Body of pancreas (tissue), 4 donors: ENCODE measurements at regions not wholly inside any gene's neighbourhood (a gene's known extent, or its start where the extent isn't known, plus 50 kb on each side); places are given as distances from the start of the nearest gene placed in this dataset.

Experiments
- POLR2A ChIP-seq, 3 donors: fragments of 450-650 bp; IDR thresholded peaks; one replicate each; pipeline ENCODE4 v1.6.1; 2016; ENCODE audit warnings: antibody characterized with exemption in 3 of 3, mild to moderate bottlenecking in 2 of 3
- TF ChIP-seq, protein P1 (sequence below), 7 experiments: fragments of 450-650 bp in 4 of 7; fragments of 200-600 bp in 3 of 7; sonication (generic) in 3 of 7; IDR thresholded peaks; one replicate each; pipeline ENCODE4 v1.5.1; 2016 to 2019; ENCODE audit warnings: antibody characterized with exemption in 7 of 7

DNA sequence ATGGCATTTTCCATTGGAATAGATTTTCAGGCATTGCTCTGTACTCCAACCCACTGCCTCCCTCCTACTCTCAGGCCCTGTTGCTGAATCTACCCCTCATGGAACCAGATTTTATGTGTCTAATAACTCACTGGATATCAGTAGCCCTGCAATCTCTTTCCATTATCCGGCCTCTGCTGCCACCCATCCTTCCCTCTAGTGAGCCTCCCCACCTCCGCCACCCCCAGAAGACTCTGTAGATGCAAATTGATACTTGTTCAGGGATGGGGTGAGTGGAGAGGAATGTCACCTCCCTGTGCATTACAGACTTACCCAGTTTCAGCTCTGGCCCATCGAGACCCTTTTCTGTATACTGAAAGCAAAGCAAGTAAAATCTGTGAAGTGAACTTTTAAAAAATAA, 52.3 kb upstream of the PHYHIPL start:
- TF ChIP-seq, protein P1, sequence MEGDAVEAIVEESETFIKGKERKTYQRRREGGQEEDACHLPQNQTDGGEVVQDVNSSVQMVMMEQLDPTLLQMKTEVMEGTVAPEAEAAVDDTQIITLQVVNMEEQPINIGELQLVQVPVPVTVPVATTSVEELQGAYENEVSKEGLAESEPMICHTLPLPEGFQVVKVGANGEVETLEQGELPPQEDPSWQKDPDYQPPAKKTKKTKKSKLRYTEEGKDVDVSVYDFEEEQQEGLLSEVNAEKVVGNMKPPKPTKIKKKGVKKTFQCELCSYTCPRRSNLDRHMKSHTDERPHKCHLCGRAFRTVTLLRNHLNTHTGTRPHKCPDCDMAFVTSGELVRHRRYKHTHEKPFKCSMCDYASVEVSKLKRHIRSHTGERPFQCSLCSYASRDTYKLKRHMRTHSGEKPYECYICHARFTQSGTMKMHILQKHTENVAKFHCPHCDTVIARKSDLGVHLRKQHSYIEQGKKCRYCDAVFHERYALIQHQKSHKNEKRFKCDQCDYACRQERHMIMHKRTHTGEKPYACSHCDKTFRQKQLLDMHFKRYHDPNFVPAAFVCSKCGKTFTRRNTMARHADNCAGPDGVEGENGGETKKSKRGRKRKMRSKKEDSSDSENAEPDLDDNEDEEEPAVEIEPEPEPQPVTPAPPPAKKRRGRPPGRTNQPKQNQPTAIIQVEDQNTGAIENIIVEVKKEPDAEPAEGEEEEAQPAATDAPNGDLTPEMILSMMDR (IDR thresholded peaks at IDR 0.05) = no peak
- no peak for TF ChIP-seq POLR2A (IDR thresholded peaks at IDR 0.05)
